K562 (cell line): ENCODE measurements at regions not wholly inside any gene's neighbourhood (a gene's known extent, or its start where the extent isn't known, plus 50 kb on each side); places are given as distances from the start of the nearest gene placed in this dataset.

Experiments used
- CTCF ChIP-seq, 3 experiments: IDR thresholded peaks in 2 of 3; conservative IDR thresholded peaks in 1 of 3; 2 replicates each; pipeline ENCODE4 v1.5.1; 2011 to 2012; ENCODE audit warnings: low read length in 3 of 3, mild to moderate bottlenecking in 3 of 3, control low read depth in 2 of 3, improper control_type of control experiment in 1 of 3, inconsistent platforms in 1 of 3, low read depth in 1 of 3, mixed read lengths in 1 of 3, moderate library complexity in 1 of 3; ENCODE audit not compliant: insufficient read depth in 2 of 3
- DNMT1 ChIP-seq: fragments of 450-650 bp; IDR thresholded peaks from 2 replicates; pipeline ENCODE4 v1.6.1; 2016; ENCODE audit warnings: antibody characterized with exemption, mild to moderate bottlenecking
- MAFF ChIP-seq: IDR thresholded peaks from 2 replicates; pipeline ENCODE4 v1.6.1; 2012; ENCODE audit warnings: low read length, improper control_type of control experiment
- POLR2AphosphoS5 ChIP-seq: IDR thresholded peaks from 2 replicates; pipeline ENCODE4 v1.6.1; 2011; ENCODE audit warnings: mild to moderate bottlenecking, low read depth, low read length, moderate library complexity; ENCODE audit not compliant: control insufficient read depth, insufficient read depth
- RERE ChIP-seq: sonication (generic); formaldehyde crosslinking; IDR thresholded peaks from 2 replicates; pipeline ENCODE4 v1.8.0; 2023; ENCODE audit warnings: missing genetic modification reagents, mild to moderate bottlenecking, borderline replicate concordance
- SNAPC5 ChIP-seq: fragments of 250-450 bp; sonication (Bioruptor Pico); IDR thresholded peaks from 2 replicates; pipeline ENCODE4 v1.8.0; 2021; ENCODE audit warnings: moderate library complexity, mild to moderate bottlenecking, inconsistent platforms
- TRIM28 ChIP-seq: fragments of 450-650 bp; IDR thresholded peaks from 2 replicates; pipeline ENCODE4 v1.6.1; 2017

GRCh38 chr14:65981192-65981843 lies 504.9 kb upstream of the CCDC196 start:
- TF ChIP-seq SNAPC5 (no peak), CTCF (IDR thresholded peaks at IDR 0.05 in 2 of 3, conservative IDR thresholded peaks at IDR 0.05 in 1 of 3; ENCODE audit: insufficient read depth in 2 of 3, low read depth in 1 of 3, low read length in 3 of 3) (no peak), POLR2AphosphoS5 (no peak), DNMT1 (no peak), RERE (no peak), MAFF (no peak), TRIM28 (no peak)
